ENCODE measurements at regions not wholly inside any gene's neighbourhood (a gene's known extent, or its start where the extent isn't known, plus 50 kb on each side); places are given as distances from the start of the nearest gene placed in this dataset.
"Not testable (repeated sequence)": the region's sequence is repeated elsewhere in the genome, so short reads cannot be mapped to it uniquely, and the experiment has no call there.

DNA sequence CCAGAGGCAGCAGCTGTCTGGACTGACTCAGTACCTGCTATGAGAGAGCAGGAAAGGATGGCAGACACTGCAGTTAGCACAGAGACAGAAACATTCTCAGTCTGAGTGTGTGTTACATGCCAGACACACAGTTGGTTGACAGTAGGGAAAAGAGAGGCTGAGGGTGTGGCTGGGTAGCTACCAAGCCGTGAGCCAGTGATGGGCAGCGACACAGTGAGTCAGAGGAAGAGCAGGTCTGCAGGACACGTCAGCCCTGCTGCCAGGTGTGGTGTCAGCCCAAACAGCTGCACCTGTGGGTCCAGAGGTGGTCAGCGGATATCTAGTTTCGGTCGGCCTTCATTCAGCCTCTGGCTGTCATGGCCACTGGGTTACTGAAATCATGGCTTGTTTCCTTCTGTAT, 124.4 kb upstream of the SPATA31A3 start:
- H3K27ac ChIP-seq (ENCODE audit: low read depth in 1 of 2, low read length in 2 of 2); H3K27me3 Mint-ChIP-seq (ENCODE audit: low read depth in 3 of 3); H3K4me1 Mint-ChIP-seq; H3K36me3 ChIP-seq (replicated peaks in 1 of 2; ENCODE audit: control insufficient read depth in 1 of 2, insufficient read depth in 2 of 2, low read length in 2 of 2); H3K4me3 ChIP-seq (replicated peaks in 1 of 3; ENCODE audit: low read depth in 2 of 3, low read length in 3 of 3); H3K9me3 ChIP-seq (replicated peaks in 1 of 2; ENCODE audit: control insufficient read depth in 1 of 2, insufficient read depth in 1 of 2, low read length in 2 of 2); intact Hi-C loops (cut with micrococcal nuclease); H2AFZ ChIP-seq (ENCODE audit: insufficient read depth, low read depth, low read length, poor library complexity, severe bottlenecking); DNase-seq; H3K27me3 ChIP-seq (ENCODE audit: control insufficient read depth in 2 of 2, insufficient read depth in 2 of 2, low read length in 2 of 2); H3K79me2 ChIP-seq (ENCODE audit: insufficient read depth, low read length); H3K9ac ChIP-seq (ENCODE audit: insufficient read depth, low read length, poor library complexity, severe bottlenecking); H3K4me3 Mint-ChIP-seq; H3K4me1 ChIP-seq (ENCODE audit: control insufficient read depth in 1 of 2, insufficient read depth in 2 of 2, low read length in 2 of 2); H3K4me2 ChIP-seq (replicated peaks; ENCODE audit: extremely low read depth, low read length, poor library complexity, severe bottlenecking); H3K9me3 Mint-ChIP-seq; H3K36me3 Mint-ChIP-seq; H3K27ac Mint-ChIP-seq; H4K20me1 ChIP-seq (ENCODE audit: insufficient read depth, low read length): not testable (repeated sequence)
- WGBS (ENCODE audit: insufficient coverage): no CpG with 5 or more reads among the region's 6 CpGs

DNA sequence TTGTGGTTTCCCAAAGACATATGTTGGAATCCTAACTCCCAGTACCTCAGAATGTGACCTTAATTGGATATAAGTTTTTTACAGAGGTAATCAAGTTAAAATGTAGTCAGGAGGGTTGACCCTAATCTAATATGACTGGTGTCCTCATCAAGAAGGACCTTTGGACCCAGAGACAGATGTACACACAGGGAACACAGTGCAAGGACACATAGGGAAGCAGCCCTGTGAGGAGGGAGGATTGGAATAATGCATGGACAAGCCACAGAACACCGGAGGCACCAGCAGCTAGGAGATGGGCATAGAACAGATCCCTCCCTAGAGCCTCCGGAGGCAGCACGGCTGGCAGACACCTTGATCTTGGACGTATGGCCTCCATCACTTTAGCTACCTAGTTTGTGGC, 119.8 kb upstream of the SPATA31A3 start:
- H3K27ac Mint-ChIP-seq; H2AFZ ChIP-seq (ENCODE audit: insufficient read depth, low read depth, low read length, poor library complexity, severe bottlenecking); H3K27me3 ChIP-seq (ENCODE audit: control insufficient read depth in 2 of 2, insufficient read depth in 2 of 2, low read length in 2 of 2); H3K9me3 ChIP-seq (replicated peaks in 1 of 2; ENCODE audit: control insufficient read depth in 1 of 2, insufficient read depth in 1 of 2, low read length in 2 of 2); H3K4me1 ChIP-seq (ENCODE audit: control insufficient read depth in 1 of 2, insufficient read depth in 2 of 2, low read length in 2 of 2); H3K9me3 Mint-ChIP-seq; H3K36me3 Mint-ChIP-seq; H3K4me3 ChIP-seq (replicated peaks in 1 of 3; ENCODE audit: low read depth in 2 of 3, low read length in 3 of 3); H3K9ac ChIP-seq (ENCODE audit: insufficient read depth, low read length, poor library complexity, severe bottlenecking); H3K36me3 ChIP-seq (replicated peaks in 1 of 2; ENCODE audit: control insufficient read depth in 1 of 2, insufficient read depth in 2 of 2, low read length in 2 of 2); intact Hi-C loops (cut with micrococcal nuclease); H3K4me2 ChIP-seq (replicated peaks; ENCODE audit: extremely low read depth, low read length, poor library complexity, severe bottlenecking); H3K4me3 Mint-ChIP-seq; H3K27me3 Mint-ChIP-seq (ENCODE audit: low read depth in 3 of 3); DNase-seq; H3K79me2 ChIP-seq (ENCODE audit: insufficient read depth, low read length); H4K20me1 ChIP-seq (ENCODE audit: insufficient read depth, low read length); H3K27ac ChIP-seq (ENCODE audit: low read depth in 1 of 2, low read length in 2 of 2); H3K4me1 Mint-ChIP-seq: not testable (repeated sequence)
- no CpG with 5 or more reads among the region's 4 CpGs for WGBS (ENCODE audit: insufficient coverage)

DNA sequence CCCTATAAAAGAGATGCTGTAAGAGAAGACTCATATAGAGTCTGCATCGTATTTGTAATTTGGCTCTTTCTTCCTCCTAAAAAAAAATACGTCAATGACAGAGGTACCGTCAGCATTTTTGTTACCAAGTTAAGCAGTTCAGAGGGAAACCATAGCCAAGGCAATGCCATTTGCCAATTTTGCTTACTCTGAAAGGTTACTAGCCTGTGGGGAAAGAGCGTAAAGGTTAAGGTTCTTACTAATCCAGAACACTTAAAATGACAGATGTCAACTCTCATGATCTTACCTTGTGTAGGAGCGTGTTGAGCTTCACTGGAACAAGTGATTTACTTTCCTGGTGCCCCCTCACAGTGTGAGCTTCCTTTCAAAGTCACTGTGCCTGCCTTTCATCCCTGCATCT, 119.4 kb upstream of the SPATA31A3 start:
- H3K27ac Mint-ChIP-seq; H3K4me3 ChIP-seq (replicated peaks in 1 of 3; ENCODE audit: low read depth in 2 of 3, low read length in 3 of 3); H3K9ac ChIP-seq (ENCODE audit: insufficient read depth, low read length, poor library complexity, severe bottlenecking); H3K9me3 ChIP-seq (replicated peaks in 1 of 2; ENCODE audit: control insufficient read depth in 1 of 2, insufficient read depth in 1 of 2, low read length in 2 of 2); H4K20me1 ChIP-seq (ENCODE audit: insufficient read depth, low read length); H3K4me2 ChIP-seq (replicated peaks; ENCODE audit: extremely low read depth, low read length, poor library complexity, severe bottlenecking); H3K27me3 Mint-ChIP-seq (ENCODE audit: low read depth in 3 of 3); H3K36me3 Mint-ChIP-seq; H3K36me3 ChIP-seq (replicated peaks in 1 of 2; ENCODE audit: control insufficient read depth in 1 of 2, insufficient read depth in 2 of 2, low read length in 2 of 2); intact Hi-C loops (cut with micrococcal nuclease); H3K9me3 Mint-ChIP-seq; H3K79me2 ChIP-seq (ENCODE audit: insufficient read depth, low read length); H3K4me1 Mint-ChIP-seq; H3K27me3 ChIP-seq (ENCODE audit: control insufficient read depth in 2 of 2, insufficient read depth in 2 of 2, low read length in 2 of 2); H3K4me1 ChIP-seq (ENCODE audit: control insufficient read depth in 1 of 2, insufficient read depth in 2 of 2, low read length in 2 of 2); H3K27ac ChIP-seq (ENCODE audit: low read depth in 1 of 2, low read length in 2 of 2); H3K4me3 Mint-ChIP-seq; DNase-seq; H2AFZ ChIP-seq (ENCODE audit: insufficient read depth, low read depth, low read length, poor library complexity, severe bottlenecking): not testable (repeated sequence)
- WGBS (ENCODE audit: insufficient coverage): no CpG with 5 or more reads among the region's 5 CpGs

DNA sequence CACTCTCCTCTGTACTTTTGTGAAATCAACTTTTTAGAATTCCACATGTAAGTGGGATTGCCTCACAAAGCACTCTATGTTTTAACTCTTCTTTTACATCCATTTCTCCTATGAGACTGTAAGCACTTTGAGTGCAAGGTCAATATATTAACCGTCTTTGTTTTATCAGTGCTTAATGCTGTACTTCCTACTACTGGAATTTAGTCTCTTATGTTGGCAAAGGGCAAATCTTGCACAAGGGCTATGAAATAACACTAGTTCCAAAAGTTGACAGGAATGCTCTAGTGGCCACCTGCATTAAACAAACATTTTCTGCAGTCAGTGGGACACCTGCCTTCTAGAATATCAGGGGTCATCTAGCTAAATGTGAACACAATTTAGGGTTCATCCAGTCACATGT, 117.5 kb upstream of the SPATA31A3 start:
- H2AFZ ChIP-seq (ENCODE audit: insufficient read depth, low read depth, low read length, poor library complexity, severe bottlenecking); H3K9me3 ChIP-seq (replicated peaks in 1 of 2; ENCODE audit: control insufficient read depth in 1 of 2, insufficient read depth in 1 of 2, low read length in 2 of 2); H3K9ac ChIP-seq (ENCODE audit: insufficient read depth, low read length, poor library complexity, severe bottlenecking); H3K27ac Mint-ChIP-seq; H4K20me1 ChIP-seq (ENCODE audit: insufficient read depth, low read length); DNase-seq; H3K4me3 Mint-ChIP-seq; H3K27me3 ChIP-seq (ENCODE audit: control insufficient read depth in 2 of 2, insufficient read depth in 2 of 2, low read length in 2 of 2); H3K36me3 Mint-ChIP-seq; H3K27ac ChIP-seq (ENCODE audit: low read depth in 1 of 2, low read length in 2 of 2); H3K9me3 Mint-ChIP-seq; H3K4me3 ChIP-seq (replicated peaks in 1 of 3; ENCODE audit: low read depth in 2 of 3, low read length in 3 of 3); H3K27me3 Mint-ChIP-seq (ENCODE audit: low read depth in 3 of 3); intact Hi-C loops (cut with micrococcal nuclease); H3K4me1 ChIP-seq (ENCODE audit: control insufficient read depth in 1 of 2, insufficient read depth in 2 of 2, low read length in 2 of 2); H3K36me3 ChIP-seq (replicated peaks in 1 of 2; ENCODE audit: control insufficient read depth in 1 of 2, insufficient read depth in 2 of 2, low read length in 2 of 2); H3K79me2 ChIP-seq (ENCODE audit: insufficient read depth, low read length); H3K4me2 ChIP-seq (replicated peaks; ENCODE audit: extremely low read depth, low read length, poor library complexity, severe bottlenecking); H3K4me1 Mint-ChIP-seq: not testable (repeated sequence)
- WGBS (ENCODE audit: insufficient coverage): no CpG with 5 or more reads among the region's 1 CpG

DNA sequence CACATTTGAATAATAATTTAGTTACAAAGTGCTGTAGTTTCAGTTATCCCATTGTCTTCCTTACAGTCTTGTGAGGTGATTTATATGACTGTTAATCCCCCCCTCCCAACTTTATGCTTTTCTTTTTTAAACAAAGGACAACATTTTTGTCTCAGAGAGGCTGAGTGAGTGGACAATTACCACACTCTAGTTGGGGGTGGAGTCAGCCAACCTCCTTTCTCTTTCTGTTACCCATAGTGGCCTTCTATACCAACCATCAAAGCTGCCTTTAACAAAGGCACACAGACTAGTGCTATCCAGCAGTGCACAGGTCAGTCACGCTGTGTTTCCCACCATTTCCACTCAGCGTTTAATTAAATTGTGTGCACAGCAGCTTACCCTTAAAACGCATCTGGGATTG, 114.3 kb upstream of the SPATA31A3 start:
- H3K36me3 Mint-ChIP-seq; H3K9me3 ChIP-seq (replicated peaks in 1 of 2; ENCODE audit: control insufficient read depth in 1 of 2, insufficient read depth in 1 of 2, low read length in 2 of 2); DNase-seq; H3K27ac ChIP-seq (ENCODE audit: low read depth in 1 of 2, low read length in 2 of 2); H3K4me1 Mint-ChIP-seq; H3K27me3 Mint-ChIP-seq (ENCODE audit: low read depth in 3 of 3); H3K4me1 ChIP-seq (ENCODE audit: control insufficient read depth in 1 of 2, insufficient read depth in 2 of 2, low read length in 2 of 2); H3K9ac ChIP-seq (ENCODE audit: insufficient read depth, low read length, poor library complexity, severe bottlenecking); H3K4me3 Mint-ChIP-seq; H3K27me3 ChIP-seq (ENCODE audit: control insufficient read depth in 2 of 2, insufficient read depth in 2 of 2, low read length in 2 of 2); H3K36me3 ChIP-seq (replicated peaks in 1 of 2; ENCODE audit: control insufficient read depth in 1 of 2, insufficient read depth in 2 of 2, low read length in 2 of 2); H3K27ac Mint-ChIP-seq; H2AFZ ChIP-seq (ENCODE audit: insufficient read depth, low read depth, low read length, poor library complexity, severe bottlenecking); H4K20me1 ChIP-seq (ENCODE audit: insufficient read depth, low read length); H3K79me2 ChIP-seq (ENCODE audit: insufficient read depth, low read length); intact Hi-C loops (cut with micrococcal nuclease); H3K4me2 ChIP-seq (replicated peaks; ENCODE audit: extremely low read depth, low read length, poor library complexity, severe bottlenecking); H3K9me3 Mint-ChIP-seq; H3K4me3 ChIP-seq (replicated peaks in 1 of 3; ENCODE audit: low read depth in 2 of 3, low read length in 3 of 3): not testable (repeated sequence)
- no CpG with 5 or more reads among the region's 3 CpGs for WGBS (ENCODE audit: insufficient coverage)

Measured in CD14-positive monocyte (primary cell).